ENCODE measurements at regions not wholly inside any gene's neighbourhood (a gene's known extent, or its start where the extent isn't known, plus 50 kb on each side); places are given as distances from the start of the nearest gene placed in this dataset.

DNA sequence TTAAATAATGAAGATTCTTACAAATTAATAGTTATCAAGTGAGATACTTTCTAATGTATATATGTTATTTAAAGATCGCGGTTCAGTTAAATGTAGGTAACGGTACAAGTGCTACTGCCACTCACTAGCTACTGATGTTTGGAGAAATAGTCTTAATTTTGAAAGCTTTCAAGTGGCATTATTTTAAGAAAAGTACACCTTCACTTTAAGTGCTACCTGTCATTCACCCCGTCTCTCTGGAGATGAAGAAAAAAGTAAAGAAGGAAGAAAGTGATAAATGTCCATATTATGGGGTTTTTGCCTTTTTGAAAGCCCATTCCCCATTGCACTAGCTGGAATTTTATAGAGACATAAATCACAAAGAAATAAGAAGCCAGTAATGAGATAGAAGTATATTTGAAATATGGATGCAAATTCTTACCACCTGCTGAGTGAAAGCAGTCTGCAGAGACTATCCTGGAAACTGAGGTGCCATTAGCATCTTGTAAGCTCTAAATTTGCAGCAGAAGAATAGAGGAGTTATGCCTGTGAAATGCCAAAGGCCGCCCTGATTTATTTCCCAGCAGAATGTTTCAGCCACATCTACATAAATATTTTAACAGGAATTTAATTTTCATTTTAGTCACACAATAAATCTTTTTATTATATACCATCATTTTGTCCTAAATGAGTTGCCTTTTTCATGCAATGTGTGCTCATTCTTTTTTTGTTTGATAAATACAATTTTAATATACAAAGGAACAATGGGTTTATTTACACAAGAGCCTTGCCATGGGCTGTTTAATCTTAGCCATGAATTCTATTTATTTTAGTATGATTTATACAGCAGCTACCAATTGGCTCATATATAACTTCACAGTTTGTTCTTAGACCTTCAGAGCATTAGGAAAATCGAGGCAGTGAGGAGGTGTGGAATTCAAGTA is 489.9 kb upstream of the RAG2 start:
- no peak for DNase-seq

DNA sequence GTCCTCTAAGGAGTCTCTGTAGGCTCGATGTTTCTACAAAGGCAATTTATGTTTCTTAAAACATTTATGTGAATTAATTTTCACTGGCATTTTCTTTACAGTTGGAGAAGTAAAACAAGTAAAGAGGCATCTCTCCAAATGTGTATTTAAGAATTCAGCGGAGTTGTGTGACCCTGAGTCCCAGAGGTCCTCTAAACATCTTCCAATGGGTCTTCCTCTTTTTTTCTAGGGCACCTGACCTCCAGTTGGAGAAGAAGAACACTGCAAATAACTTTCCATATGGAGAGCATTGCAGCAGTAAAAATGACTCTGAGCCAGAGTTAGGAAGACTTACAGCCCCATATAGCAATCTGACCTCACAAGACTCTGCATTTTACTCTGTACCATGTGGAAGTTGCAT is 480.5 kb upstream of the RAG2 start:
- DNase-seq: no peak

DNA sequence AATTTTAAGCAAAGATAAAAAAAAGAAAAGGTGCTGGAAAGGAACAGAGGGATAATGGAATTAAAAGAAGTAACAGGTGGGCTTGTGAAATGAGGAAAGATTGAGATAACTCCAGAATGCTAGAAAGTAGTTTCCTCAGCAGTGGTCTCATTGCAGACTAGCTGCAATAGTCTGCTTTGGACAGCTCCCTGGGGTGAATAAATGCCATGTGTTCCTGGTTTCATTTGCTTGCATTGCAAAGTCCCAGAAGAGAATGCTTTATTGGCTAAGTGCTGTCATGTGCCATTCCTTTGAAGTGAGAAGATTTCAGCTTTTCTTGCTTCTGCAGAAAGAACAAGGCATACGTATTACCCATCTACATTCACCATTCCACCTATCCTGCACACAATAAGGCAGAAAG is 478.8 kb upstream of the RAG2 start:
- DNase-seq: no peak

DNA sequence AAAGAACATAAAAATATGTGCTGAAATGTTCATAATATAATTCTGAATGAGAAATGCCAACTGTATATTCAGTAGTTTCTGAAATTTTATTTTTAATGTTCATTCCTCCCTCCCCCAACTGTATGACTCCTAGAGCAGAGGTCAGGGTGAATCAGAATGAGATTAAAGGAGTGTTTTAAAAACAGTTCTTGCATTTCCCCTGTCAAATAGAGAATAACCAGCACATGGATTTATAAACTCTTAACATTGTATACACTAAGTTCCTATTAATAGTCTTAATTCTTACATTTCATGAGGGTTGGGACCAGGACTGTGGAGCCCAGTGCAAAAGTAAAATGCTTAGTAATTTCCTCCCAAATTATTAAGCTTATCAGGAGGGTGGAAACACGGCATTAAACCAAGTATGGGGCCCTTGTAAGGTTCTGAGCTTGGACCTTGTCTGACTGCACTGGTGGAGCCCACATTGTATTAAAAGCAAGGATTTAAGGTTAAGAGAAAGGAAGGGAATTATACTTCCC is 474.6 kb upstream of the RAG2 start:
- no peak for DNase-seq

DNA sequence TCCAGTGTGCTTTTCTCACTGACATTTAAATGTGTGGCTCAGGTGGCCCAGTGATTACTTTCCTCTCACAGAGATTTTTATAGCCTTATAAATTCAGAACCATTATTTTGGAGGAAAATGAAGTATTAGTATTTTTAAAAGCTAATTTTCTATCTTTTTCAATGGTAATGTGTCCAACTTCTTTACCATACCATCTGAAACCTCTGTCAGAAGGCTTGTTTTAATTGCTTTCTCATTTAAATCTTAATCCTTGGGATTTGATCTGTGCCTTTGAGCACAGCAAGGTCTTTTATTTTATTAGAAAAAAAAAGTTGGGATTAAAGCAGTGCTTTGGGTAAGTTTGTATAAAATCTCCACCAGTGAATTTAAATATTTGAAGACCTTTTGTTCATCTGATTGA is 452.3 kb upstream of the RAG2 start:
- DNase-seq: no peak

DNA sequence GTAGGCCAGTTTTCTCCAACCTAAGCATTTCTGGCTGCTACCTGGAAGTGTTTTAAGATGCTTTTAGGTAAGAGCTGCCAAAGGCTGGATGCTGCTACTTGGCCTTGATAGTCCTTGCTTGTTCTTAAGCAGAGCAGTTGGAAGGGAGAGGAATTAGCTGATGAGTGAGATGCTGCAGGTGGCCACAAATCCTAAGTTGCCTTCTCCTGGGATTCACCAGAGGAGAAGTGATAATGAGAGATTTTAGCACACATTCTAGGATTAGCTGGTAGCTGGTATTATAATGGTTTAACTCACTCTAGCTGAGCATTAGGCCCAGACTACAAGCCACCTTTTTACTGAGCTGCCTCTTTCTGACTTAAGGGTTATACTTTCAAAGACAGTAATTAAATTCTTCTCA is 442.9 kb upstream of the RAG2 start:
- no peak for DNase-seq

DNA sequence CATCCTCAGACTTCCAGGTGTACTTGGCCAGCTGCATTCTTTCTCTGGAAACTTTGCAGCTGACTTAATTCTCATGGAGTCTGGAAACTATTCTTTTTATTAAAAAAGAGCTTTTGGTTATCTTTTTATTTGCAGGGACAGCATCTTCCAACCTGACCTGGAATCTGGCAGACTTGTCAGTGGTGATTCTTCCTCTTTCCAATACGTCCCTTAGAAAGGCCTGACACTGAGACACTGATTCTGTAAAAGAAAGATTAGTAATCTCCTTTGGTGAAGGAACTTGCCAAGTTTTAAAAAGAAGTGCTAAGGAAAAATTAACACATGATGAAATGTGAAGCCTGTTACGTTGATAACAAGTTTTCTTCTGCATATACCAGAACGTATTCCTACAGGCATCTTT is 440.9 kb upstream of the RAG2 start:
- DNase-seq: no peak

DNA sequence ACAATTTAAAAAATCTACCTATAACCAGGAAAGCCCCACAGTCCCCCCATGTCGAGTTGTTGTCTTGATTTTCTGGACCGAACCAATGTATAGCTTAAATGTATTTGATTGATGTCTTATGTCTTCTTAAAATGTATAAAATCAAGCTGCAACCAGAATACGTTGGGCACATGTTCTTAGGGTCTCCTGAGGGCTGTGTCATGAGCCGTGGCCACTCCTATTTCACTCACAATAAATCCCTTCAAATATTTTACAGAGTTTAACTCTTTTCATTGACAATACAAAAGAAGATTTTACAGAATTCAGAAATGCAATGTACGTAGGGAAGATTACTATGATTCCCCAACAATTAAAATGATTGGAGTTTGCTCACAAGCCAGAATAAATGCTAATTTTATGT is 428.7 kb upstream of the RAG2 start:
- DNase-seq: no peak

DNA sequence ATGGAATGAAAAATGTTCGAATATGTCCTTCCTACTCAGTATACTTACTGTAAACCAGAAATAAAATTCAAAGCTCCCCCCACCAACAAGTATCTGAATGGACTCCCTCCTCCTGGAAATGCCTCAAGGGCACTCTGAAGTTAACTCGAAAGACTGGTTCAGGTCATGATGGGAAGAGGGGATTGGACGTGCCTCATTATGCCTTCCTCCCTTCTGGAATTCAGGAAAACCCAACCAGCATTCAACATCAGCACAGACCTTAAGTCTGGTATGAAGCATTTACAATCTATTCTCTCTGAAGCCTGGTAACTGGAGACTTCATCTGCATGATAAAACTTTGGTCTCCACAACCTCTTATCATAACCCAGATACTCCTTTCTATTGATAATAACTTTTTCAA is 428.3 kb upstream of the RAG2 start:
- no peak for DNase-seq

DNA sequence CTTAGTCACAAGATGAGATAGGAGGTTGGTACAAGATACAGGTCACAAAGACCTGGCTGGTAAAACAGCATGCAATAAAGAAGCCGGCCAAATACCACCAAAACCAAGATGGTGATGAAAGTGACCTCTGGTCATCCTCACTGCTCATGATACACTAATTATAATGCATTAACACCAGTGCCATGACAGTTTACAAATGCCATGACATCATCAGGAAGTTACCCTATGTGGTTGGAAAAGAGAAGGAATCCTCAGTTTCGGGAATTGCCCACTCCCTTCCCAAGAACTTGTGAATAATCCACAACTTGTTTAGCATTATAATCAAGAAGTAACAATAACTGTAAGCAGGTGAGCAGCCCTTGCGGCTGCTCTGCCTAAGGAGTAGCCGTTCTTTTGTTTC is 408.5 kb upstream of the RAG2 start:
- DNase-seq: no peak

DNA sequence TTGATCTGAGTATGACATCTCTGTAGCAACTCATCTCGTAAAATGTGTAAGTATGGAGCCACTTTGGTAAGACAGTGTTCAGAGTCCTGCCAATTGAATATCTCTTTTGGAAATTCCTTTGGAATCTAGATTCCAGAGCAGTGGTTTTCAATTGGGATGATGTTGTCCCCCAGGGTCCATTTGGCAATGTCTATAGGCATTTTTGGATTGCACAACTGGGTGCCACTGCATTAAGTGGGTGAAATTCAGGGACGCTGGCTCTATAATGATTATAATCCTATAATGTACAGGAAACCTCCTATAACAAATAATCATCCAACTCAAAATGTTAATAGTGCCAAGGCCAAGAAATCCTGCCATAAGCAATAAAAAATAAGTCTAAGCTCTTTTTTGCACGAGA is 404.8 kb upstream of the RAG2 start:
- DNase-seq: no peak

DNA sequence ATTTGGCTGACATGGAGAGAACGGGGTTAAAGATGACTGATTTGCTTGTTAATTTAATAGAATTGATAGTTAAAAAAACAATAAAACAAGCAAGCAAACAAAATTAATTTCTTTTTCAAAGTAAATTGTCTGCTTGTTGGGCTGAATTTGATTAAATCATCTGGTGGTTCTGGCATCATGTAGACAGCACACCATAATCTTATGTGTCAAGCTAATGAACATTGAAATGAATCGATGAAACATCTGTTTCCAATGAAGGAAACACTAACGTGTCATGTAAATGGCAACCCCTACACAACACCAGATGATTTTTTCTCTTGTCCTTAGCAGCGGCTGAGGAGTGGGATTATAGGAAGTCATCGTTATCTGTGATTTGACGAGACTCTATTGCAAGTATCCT is 399.6 kb upstream of the RAG2 start:
- DNase-seq: no peak

DNA sequence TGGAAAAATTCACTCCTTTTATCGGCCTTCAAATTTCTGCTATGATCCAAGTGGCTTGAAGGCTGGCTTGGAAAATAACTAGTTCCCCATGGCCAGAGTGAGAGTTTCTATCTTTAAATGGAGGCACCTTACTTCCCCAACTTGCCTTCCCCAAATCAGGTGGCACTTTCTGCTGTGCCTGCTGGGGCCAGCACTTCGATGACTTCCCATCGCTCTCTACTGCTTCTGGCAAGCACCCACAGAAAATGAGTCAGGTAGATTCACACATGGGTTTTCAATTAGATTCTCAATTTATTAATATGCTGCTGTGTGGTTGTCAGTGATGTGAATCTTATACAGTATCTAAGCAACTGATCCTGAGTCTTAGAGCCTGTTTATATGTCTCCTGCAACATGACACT is 398.8 kb upstream of the RAG2 start:
- no peak for DNase-seq

DNA sequence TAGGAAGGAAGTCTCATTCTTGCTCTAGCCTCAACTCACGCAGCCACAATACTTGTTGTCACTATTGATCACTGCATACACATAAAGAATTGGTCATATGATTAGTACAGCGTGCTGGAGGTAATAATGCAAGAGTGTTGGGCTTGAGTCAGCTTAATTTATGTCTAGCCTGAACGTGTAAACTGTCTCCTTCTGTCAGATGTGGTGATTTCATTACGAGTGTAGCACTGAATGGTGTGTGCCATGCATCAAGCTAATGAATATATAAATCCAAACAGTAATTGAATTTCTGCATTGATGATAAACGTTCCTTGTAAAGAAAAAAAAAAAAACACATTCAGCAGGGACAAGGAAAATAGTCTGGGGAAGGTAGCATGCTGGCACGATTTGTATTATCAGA is 396.2 kb upstream of the RAG2 start:
- no peak for DNase-seq

DNA sequence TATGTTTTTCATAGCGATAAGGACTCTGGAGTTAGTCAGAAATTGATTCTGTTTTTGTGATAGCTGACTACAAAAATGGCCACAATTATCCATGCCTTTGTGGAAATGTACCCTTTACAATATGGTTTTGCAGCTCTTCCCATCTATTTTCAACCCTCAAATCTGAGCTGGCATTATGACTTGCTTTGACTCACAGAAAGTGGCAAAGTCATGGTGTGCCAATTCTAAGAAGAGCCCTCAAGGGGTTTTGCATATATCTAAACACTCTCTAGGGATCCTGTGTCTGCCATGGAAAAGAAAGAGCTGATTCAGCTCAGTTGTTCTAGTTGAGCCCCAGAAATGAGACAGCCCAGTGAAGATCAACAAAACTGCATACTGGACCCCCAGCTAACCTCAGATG is 390.5 kb upstream of the RAG2 start:
- DNase-seq: no peak

DNA sequence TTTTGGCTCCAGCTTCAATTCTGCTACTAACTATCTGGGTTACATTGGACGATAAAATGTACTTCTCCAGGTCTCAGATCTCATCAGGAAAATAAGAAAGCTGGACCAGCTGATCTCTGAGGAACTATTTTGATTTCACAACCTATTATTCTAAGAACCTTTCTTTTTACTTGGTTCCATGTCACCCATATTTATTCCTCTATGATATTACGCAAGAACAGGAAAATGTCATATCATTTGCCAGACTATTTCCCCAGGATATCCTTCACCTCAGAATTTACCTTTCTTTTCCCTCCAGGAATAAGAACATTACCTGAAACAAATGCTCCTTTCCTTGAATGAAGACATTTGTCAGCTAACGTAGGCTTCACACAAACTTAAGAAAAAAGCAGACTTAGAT is 387.5 kb upstream of the RAG2 start:
- DNase-seq: no peak

DNA sequence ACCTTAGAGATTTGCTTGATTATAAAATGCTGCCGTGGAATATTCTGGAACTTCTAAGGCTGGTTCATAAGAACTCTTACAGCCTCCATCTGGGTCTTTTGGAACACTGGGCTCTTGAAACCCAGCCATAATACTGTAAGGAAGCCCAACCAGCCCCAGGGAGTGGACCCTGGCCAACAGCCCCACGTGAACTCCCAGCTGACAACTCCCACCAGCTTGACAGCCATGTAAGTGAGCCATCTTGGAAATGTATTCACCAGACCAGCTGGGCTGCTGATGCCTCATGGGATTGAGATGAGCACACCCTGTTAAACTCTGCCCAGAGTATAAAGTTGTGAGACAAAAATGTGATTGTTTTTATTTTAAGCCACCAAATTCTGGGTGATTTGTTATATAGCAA is 378.7 kb upstream of the RAG2 start:
- no peak for DNase-seq

DNA sequence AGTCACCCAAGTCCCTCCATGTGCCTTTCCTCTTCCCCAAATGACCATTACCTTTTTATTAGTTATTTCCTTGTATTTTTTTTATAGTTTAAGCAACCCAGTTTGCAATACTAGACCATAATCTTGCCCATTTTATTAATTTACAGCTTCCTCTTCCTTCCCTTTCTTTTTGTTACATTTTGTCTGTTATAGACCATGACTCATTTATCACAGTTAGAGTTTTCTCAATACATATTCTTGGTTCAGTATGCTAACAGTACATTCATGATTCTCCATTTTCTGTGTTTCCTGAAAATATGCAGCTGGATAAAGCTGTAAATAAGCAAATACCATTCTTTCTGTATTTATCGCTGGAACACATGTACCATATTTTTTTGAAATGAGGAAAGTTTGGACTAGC is 376.7 kb upstream of the RAG2 start:
- DNase-seq: no peak

DNA sequence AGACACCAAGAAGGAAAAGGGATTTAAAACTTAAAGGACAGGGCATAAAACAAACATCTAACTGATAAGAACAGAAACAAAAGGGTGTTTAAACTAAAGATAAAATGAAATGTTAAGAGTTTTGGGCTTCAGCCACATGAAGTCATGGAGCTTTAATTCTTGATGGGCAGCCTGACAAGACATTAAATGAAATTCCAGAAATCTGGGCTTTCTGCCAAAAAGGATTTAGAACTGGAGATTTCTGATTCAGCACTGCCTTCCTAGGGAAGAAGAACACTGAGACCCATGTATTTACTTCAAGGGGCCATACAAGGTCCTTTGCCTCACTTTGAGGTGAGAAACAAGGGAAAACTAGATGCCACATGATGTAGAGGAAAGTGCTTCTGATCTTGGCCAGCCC is 355.9 kb upstream of the RAG2 start:
- DNase-seq: no peak

DNA sequence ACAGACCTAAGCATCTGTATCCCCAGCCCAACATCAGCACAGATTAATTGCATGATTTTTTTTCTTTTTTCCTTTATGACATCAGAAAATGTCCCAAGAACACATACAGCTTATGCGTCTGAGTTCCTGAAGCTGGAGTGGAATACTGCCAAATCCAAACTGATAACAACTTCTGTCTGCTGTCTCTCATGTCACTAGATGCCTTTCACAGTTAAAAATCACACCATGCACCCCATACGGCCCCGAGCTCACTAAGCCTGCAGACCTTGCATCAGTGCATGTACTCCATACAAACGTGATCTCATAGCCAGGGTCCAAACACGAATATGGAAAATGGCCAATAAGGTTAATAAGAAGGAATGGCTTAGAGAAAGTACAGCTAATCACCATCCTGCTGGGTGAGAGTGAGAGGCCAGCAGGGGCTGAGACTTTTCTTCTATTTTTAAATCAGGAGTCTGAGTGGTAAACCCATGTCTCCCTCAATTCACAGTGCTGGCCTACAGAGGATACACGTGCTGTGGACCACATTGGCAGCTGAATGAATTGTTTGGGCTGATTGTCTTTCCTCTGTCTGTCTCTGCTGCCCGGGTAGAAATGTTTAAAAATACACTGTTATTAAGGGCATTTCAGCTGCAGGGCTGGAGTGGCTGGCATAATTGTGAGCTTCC is 350.6 kb upstream of the RAG2 start:
- DNase-seq: no peak

DNA sequence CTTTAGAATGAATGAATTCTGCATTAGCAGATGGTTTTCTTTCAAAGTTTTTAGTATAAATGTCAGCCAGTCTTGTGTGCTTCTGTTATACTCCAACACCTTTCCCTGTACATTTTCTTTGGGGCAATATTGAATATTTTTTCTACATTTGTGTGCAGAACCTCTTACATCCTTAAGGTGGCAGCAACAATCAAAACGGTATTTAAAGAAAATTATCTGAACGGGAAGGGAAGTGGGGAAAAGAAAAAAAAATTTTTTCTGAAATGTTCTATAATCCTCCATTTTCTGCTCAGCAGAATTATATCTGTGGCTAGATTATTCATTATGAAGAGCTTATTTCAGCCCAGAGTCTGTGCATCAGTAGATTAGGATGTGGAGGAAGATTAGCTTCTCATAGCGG is 347.3 kb upstream of the RAG2 start:
- DNase-seq: no peak

DNA sequence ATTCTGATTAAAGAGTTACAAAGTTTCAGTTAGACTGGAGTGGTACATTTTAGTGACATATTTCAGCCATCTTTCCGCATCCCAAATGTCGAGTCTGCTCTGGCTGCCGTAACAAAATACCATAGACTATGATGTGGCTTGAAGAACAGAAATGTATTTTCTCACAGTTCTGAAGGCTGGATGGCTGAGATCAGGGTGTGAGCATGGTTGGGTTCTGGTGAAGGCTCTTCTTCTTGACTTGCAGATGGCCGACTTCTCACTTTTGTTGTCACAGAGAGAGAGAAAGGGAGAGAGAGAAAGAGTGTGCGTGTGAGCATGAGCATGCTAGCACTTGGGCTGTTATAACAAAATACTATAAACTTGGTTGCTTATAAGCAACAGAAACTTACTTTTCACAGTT is 335.4 kb upstream of the RAG2 start:
- DNase-seq: no peak

DNA sequence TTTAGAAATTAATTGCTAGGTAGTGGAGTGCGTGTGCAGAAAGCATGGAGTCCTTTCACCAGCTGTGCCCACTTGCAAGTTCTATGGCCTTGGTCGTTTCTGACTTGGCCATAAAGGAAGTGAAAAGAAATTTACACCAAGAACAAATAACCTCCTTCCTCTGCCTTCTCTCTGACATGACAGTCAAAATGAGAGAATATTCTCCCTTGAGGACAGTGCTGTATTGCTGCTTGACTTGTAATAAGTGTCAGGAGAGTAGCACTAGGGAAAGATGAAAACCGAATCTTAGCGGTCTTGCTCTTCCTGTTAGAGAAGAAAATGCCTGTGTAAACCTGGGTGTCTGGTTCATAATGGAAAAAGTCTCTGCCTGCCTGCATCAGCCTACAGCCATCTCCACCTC is 333.1 kb upstream of the RAG2 start:
- no peak for DNase-seq

DNA sequence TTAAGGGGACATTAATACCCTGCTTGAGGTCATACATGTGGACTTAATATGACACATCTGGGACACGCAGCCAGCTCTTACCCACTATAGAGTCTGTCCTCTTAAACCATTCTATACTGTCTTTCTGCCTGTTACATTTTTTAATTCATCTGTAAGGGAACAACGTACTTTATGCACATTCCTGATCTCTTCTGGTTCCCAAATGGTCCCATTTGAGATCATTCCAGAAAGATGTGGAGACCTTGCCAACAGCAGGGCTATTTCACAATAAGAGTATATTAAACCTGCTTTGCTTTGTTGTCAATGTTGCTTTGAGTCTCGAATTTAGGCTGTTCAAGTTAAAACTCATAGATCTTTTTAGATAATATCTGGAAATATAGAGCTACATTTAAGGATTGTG is 332.2 kb upstream of the RAG2 start:
- DNase-seq: no peak

DNA sequence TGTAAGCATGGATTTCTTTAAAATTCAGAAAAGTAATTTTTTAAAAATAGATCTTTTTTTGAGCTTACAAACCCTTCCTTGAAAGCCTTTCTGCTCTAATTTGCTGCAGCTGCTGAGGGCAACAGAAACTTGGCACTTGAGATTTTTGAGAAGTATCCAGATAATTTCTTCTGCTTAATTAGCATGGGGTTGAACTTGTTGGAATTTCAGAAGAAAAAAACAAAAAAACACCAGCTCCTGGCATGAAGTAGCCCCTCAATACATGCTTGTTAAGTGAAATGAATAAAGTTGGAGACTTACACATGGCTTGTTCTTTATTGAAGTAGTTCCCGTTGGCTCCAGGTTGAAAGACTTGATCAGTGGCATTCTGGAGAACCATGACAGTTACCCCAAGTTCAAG is 331.4 kb upstream of the RAG2 start:
- DNase-seq: no peak
